ENCODE measurements at regions not wholly inside any gene's neighbourhood (a gene's known extent, or its start where the extent isn't known, plus 50 kb on each side); places are given as distances from the start of the nearest gene placed in this dataset.

- TF ChIP-seq, protein P1, sequence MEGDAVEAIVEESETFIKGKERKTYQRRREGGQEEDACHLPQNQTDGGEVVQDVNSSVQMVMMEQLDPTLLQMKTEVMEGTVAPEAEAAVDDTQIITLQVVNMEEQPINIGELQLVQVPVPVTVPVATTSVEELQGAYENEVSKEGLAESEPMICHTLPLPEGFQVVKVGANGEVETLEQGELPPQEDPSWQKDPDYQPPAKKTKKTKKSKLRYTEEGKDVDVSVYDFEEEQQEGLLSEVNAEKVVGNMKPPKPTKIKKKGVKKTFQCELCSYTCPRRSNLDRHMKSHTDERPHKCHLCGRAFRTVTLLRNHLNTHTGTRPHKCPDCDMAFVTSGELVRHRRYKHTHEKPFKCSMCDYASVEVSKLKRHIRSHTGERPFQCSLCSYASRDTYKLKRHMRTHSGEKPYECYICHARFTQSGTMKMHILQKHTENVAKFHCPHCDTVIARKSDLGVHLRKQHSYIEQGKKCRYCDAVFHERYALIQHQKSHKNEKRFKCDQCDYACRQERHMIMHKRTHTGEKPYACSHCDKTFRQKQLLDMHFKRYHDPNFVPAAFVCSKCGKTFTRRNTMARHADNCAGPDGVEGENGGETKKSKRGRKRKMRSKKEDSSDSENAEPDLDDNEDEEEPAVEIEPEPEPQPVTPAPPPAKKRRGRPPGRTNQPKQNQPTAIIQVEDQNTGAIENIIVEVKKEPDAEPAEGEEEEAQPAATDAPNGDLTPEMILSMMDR (IDR thresholded peaks at IDR 0.05; ENCODE audit: low read depth, low read length, poor library complexity, severe bottlenecking), result no peak
- no peak for TF ChIP-seq EZH2phosphoT487 (IDR thresholded peaks at IDR 0.05; ENCODE audit: borderline replicate concordance, low read length)
Observed at GRCh38 chr2:133674066-133674432, 105.8 kb upstream of the NCKAP5 start.

All from DOHH2 (cell line).